SH-SY5Y (cell line): ENCODE measurements at regions not wholly inside any gene's neighbourhood (a gene's known extent, or its start where the extent isn't known, plus 50 kb on each side); places are given as distances from the start of the nearest gene placed in this dataset.

Experiments
- GATA2 ChIP-seq: IDR thresholded peaks from 2 replicates; pipeline ENCODE4 v1.6.1; 2011; ENCODE audit warnings: mild to moderate bottlenecking, low read depth, low read length
- GATA3 ChIP-seq: IDR thresholded peaks from 2 replicates; pipeline ENCODE4 v1.6.1; 2011; ENCODE audit warnings: low read depth, mild to moderate bottlenecking, low read length, moderate library complexity

GRCh38 chr4:57448452-57448851 lies 338.3 kb upstream of the IGFBP7 start:
- no peak for TF ChIP-seq GATA3
- no peak for TF ChIP-seq GATA2
